ENCODE measurements at regions not wholly inside any gene's neighbourhood (a gene's known extent, or its start where the extent isn't known, plus 50 kb on each side); places are given as distances from the start of the nearest gene placed in this dataset.

GRCh38 chr15:24146251-24146650 is 459.1 kb upstream of the NDN start:
- TF ChIP-seq CTCF (IDR thresholded peaks at IDR 0.05) = no peak
- TF ChIP-seq POLR2A (IDR thresholded peaks at IDR 0.05) = no peak
